Astrocyte (in vitro differentiated cells and primary cell): ENCODE measurements at regions not wholly inside any gene's neighbourhood (a gene's known extent, or its start where the extent isn't known, plus 50 kb on each side); places are given as distances from the start of the nearest gene placed in this dataset.

Source experiments
- CTCF ChIP-seq: IDR thresholded peaks from 2 replicates; pipeline ENCODE4 v1.5.1; 2011; ENCODE audit warnings: low read depth, mild to moderate bottlenecking, inconsistent platforms, low read length, moderate library complexity; ENCODE audit not compliant: insufficient read depth
- EZH2 ChIP-seq: IDR thresholded peaks from 2 replicates; pipeline ENCODE4 v1.6.1; 2012; ENCODE audit warnings: mild to moderate bottlenecking, low read length, inconsistent platforms; ENCODE audit not compliant: insufficient read depth

GRCh38 chr6:134627707-134628106 lies 309.8 kb upstream of the SGK1 start:
- TF ChIP-seq CTCF = no peak
- TF ChIP-seq EZH2 = no peak
